Gastroesophageal sphincter (tissue), 3 donors: ENCODE measurements at regions not wholly inside any gene's neighbourhood (a gene's known extent, or its start where the extent isn't known, plus 50 kb on each side); places are given as distances from the start of the nearest gene placed in this dataset.

Source experiments
- CTCF ChIP-seq, 4 experiments: fragments of 200-600 bp in 2 of 4; fragments of 450-650 bp in 2 of 4; sonication (generic) in 1 of 4; IDR thresholded peaks; one replicate each; pipeline ENCODE4 v1.5.1; 2017 to 2019; ENCODE audit warnings: antibody characterized with exemption in 4 of 4, mild to moderate bottlenecking in 2 of 4, moderate library complexity in 2 of 4
- POLR2A ChIP-seq, 2 donors: fragments of 450-650 bp; IDR thresholded peaks; one replicate each; pipeline ENCODE4 v1.6.1; 2017; ENCODE audit warnings: antibody characterized with exemption in 2 of 2, mild to moderate bottlenecking in 2 of 2, moderate library complexity in 1 of 2
- POLR2AphosphoS5 ChIP-seq: sonication (generic); formaldehyde crosslinking; IDR thresholded peaks from one replicate; pipeline ENCODE4 v1.6.1; 2017; ENCODE audit warnings: antibody characterized with exemption

- TF ChIP-seq CTCF (IDR thresholded peaks at IDR 0.05), result no peak
- TF ChIP-seq POLR2A (IDR thresholded peaks at IDR 0.05), result no peak
- TF ChIP-seq POLR2AphosphoS5, result no peak
Observed at GRCh38 chr2:12407160-12407559, 309.6 kb upstream of the TRIB2 start.
